K562 (cell line): ENCODE measurements at regions not wholly inside any gene's neighbourhood (a gene's known extent, or its start where the extent isn't known, plus 50 kb on each side); places are given as distances from the start of the nearest gene placed in this dataset.

ENCODE experiments used
- EP300 ChIP-seq: IDR thresholded peaks from 2 replicates; pipeline ENCODE4 v1.6.1; 2012; ENCODE audit warnings: low read length, improper control_type of control experiment
- HMG20B ChIP-seq: fragments of 250-450 bp; sonication (Bioruptor Pico); IDR thresholded peaks from 2 replicates; pipeline ENCODE4 v1.5.0; 2021; ENCODE audit warnings: mild to moderate bottlenecking
- JUN ChIP-seq, 2 experiments: sonication (generic) in 1 of 2; formaldehyde crosslinking in 1 of 2; IDR thresholded peaks; 2 replicates each; pipeline versions ENCODE4 v1.6.1 to v1.8.0; 2012 to 2022; ENCODE audit warnings: borderline replicate concordance in 2 of 2, mild to moderate bottlenecking in 2 of 2, improper control_type of control experiment in 1 of 2, low read depth in 1 of 2, low read length in 1 of 2, missing genetic modification reagents in 1 of 2
- MYBL2 ChIP-seq, 2 experiments: fragments of 450-650 bp in 1 of 2; sonication (generic) in 1 of 2; formaldehyde crosslinking in 1 of 2; IDR thresholded peaks; 2 replicates each; pipeline versions ENCODE4 v1.6.1 to v1.8.1; 2017 to 2022; ENCODE audit warnings: borderline replicate concordance in 1 of 2, inconsistent platforms in 1 of 2, low read depth in 1 of 2, mild to moderate bottlenecking in 1 of 2, missing genetic modification reagents in 1 of 2, moderate library complexity in 1 of 2
- NFRKB ChIP-seq: fragments of 450-650 bp; IDR thresholded peaks from 2 replicates; pipeline ENCODE4 v1.6.1; 2016; ENCODE audit warnings: low read depth
- NRF1 ChIP-seq, 2 experiments: fragments of 450-650 bp; IDR thresholded peaks in 1 of 2; conservative IDR thresholded peaks in 1 of 2; 2 replicates each; pipeline ENCODE4 v1.6.1; 2014; ENCODE audit warnings: mild to moderate bottlenecking in 2 of 2
- POLR3A ChIP-seq: IDR thresholded peaks from 2 replicates; pipeline ENCODE4 v1.6.1; 2011; ENCODE audit warnings: borderline replicate concordance, mild to moderate bottlenecking, moderate library complexity; ENCODE audit not compliant: insufficient read length, insufficient read depth; ENCODE audit errors: extremely low read depth
- RAD21 ChIP-seq, 2 experiments: fragments of 250-450 bp in 1 of 2; fragments of 450-650 bp in 1 of 2; sonication (Bioruptor Pico) in 1 of 2; formaldehyde crosslinking in 1 of 2; IDR thresholded peaks in 1 of 2; conservative IDR thresholded peaks in 1 of 2; 2 replicates each; pipeline versions ENCODE4 v1.4.0 to v1.8.0; 2020 to 2022; ENCODE audit warnings: mild to moderate bottlenecking in 2 of 2, moderate library complexity in 1 of 2
- SMARCA4 ChIP-seq: fragments of 450-650 bp; IDR thresholded peaks from 2 replicates; pipeline ENCODE4 v1.6.1; 2016
- SMC3 ChIP-seq: conservative IDR thresholded peaks from 2 replicates; pipeline ENCODE4 v1.6.1; 2011; ENCODE audit warnings: low read depth, low read length, improper control_type of control experiment; ENCODE audit not compliant: insufficient read depth
- ZNF121 ChIP-seq: sonication (generic); formaldehyde crosslinking; conservative IDR thresholded peaks from 2 replicates; pipeline ENCODE4 v1.8.0; 2022; ENCODE audit warnings: missing genetic modification reagents
- ZNF140 ChIP-seq: fragments of 250-450 bp; sonication (Bioruptor Pico); IDR thresholded peaks from 2 replicates; pipeline ENCODE4 v1.8.0; 2021; ENCODE audit warnings: moderate library complexity, mild to moderate bottlenecking, inconsistent platforms
- ZNF512 ChIP-seq: IDR thresholded peaks from 2 replicates; pipeline ENCODE4 v1.6.1; 2016; ENCODE audit warnings: missing genetic modification characterization, missing compliant biosample characterization
- ZNF717 ChIP-seq: fragments of 250-450 bp; sonication (Bioruptor Pico); IDR thresholded peaks from 2 replicates; pipeline ENCODE4 v1.5.0; 2021

- TF ChIP-seq MYBL2 (IDR thresholded peaks at IDR 0.05; ENCODE audit: low read depth) (no peak), MYBL2 (CRISPR knock-in tag; IDR thresholded peaks at IDR 0.05; ENCODE audit: borderline replicate concordance) (no peak), EP300 (no peak), ZNF512 (tag) (no peak), ZNF121 (CRISPR knock-in tag) (no peak), RAD21 (CRISPR knock-in tag; conservative IDR thresholded peaks at IDR 0.05 in 1 of 2, IDR thresholded peaks at IDR 0.05 in 1 of 2) (no peak), JUN (IDR thresholded peaks at IDR 0.05; ENCODE audit: borderline replicate concordance, low read depth, low read length) (no peak), JUN (CRISPR knock-in tag; IDR thresholded peaks at IDR 0.05; ENCODE audit: borderline replicate concordance) (no peak), NFRKB (no peak), NRF1 (conservative IDR thresholded peaks at IDR 0.05 in 1 of 2, IDR thresholded peaks at IDR 0.05 in 1 of 2) (no peak), SMARCA4 (no peak), POLR3A (no peak), ZNF717 (CRISPR knock-in tag) (no peak), ZNF140 (CRISPR knock-in tag) (no peak), SMC3 (no peak), HMG20B (CRISPR knock-in tag) (no peak)
These were observed 107.0 kb upstream of the PRSS1 start for GRCh38 chr7:142642316-142642715.
